Keratinocyte (primary cell): ENCODE measurements at regions not wholly inside any gene's neighbourhood (a gene's known extent, or its start where the extent isn't known, plus 50 kb on each side); places are given as distances from the start of the nearest gene placed in this dataset.

ENCODE experiments used
- DNase-seq: peaks from one replicate; pipeline ENCODE4 v3.0.0-alpha.2; 2011; ENCODE audit warnings: low read depth, missing footprints, low spot score
- FAIRE-seq: peaks from 2 replicates; lab custom pipeline; 2011; peaks lifted over from hg19 to GRCh38; lab: Jason Lieb, UNC
- H2AFZ ChIP-seq: 2 replicates; pipeline ENCODE4 v1.6.0; 2012; ENCODE audit warnings: low read length, control low read depth, inconsistent platforms; ENCODE audit not compliant: control insufficient read depth
- H3K27ac ChIP-seq: 2 replicates; pipeline ENCODE4 v1.5.1; 2011; ENCODE audit warnings: low read length; ENCODE audit not compliant: control insufficient read depth, insufficient read depth
- H3K27me3 ChIP-seq: 3 replicates; pipeline ENCODE4 v1.6.0; 2011; ENCODE audit warnings: low read length; ENCODE audit not compliant: control insufficient read depth, insufficient read depth; ENCODE audit errors: extremely low read depth
- H3K36me3 ChIP-seq, 2 experiments: 2 replicates in 1 of 2; 3 replicates in 1 of 2; pipeline ENCODE4 v1.5.1; 2011; ENCODE audit warnings: low read length in 2 of 2, mild to moderate bottlenecking in 1 of 2; ENCODE audit not compliant: control insufficient read depth in 2 of 2, insufficient read depth in 2 of 2; ENCODE audit errors: extremely low read depth in 1 of 2
- H3K4me1 ChIP-seq: 3 replicates; pipeline ENCODE4 v1.5.1; 2011; ENCODE audit warnings: low read length; ENCODE audit not compliant: control insufficient read depth, insufficient read depth; ENCODE audit errors: extremely low read depth
- H3K4me2 ChIP-seq: 3 replicates; pipeline ENCODE4 v1.6.0; 2011; ENCODE audit warnings: low read depth, low read length; ENCODE audit not compliant: control insufficient read depth, insufficient read depth; ENCODE audit errors: extremely low read depth
- H3K4me3 ChIP-seq, 3 experiments: fragments of 200-600 bp in 1 of 3; sonication (generic) in 1 of 3; 2 replicates in 2 of 3; 3 replicates in 1 of 3; pipeline ENCODE4 v1.5.1; 2011 to 2016; ENCODE audit warnings: low read length in 3 of 3, mild to moderate bottlenecking in 3 of 3, control low read depth in 2 of 3, inconsistent platforms in 1 of 3, low read depth in 1 of 3, mixed read lengths in 1 of 3, mixed run types in 1 of 3, moderate library complexity in 1 of 3; ENCODE audit not compliant: control insufficient read depth in 2 of 3, insufficient read depth in 2 of 3; ENCODE audit errors: extremely low read depth in 1 of 3
- H3K79me2 ChIP-seq: 2 replicates; pipeline ENCODE4 v1.6.0; 2012; ENCODE audit warnings: low read length; ENCODE audit not compliant: control insufficient read depth, insufficient read depth
- H3K9ac ChIP-seq: 3 replicates; pipeline ENCODE4 v1.6.0; 2011; ENCODE audit warnings: low read length; ENCODE audit not compliant: control insufficient read depth, insufficient read depth; ENCODE audit errors: extremely low read depth
- H3K9me1 ChIP-seq: 3 replicates; pipeline ENCODE4 v1.6.0; 2011; ENCODE audit warnings: low read length; ENCODE audit not compliant: control insufficient read depth, insufficient read depth; ENCODE audit errors: extremely low read depth
- H3K9me3 ChIP-seq: 2 replicates; pipeline ENCODE4 v1.5.1; 2012; ENCODE audit warnings: low read depth, low read length; ENCODE audit not compliant: control insufficient read depth
- H4K20me1 ChIP-seq: 3 replicates; pipeline ENCODE4 v1.6.0; 2011; ENCODE audit warnings: low read length; ENCODE audit not compliant: control insufficient read depth, insufficient read depth; ENCODE audit errors: extremely low read depth
- EZH2 ChIP-seq: IDR thresholded peaks from one replicate; pipeline ENCODE4 v1.6.1; 2012; ENCODE audit warnings: inconsistent platforms, mild to moderate bottlenecking, low read length, moderate library complexity
- dilution Hi-C: fragments of 300-500 bp; cut with MboI; formaldehyde crosslinking; loops from one replicate; pipeline ENCODE4 v1.7.0; 2020; ENCODE audit warnings: low sequenced_read_pairs; ENCODE audit not compliant: extremely low pct_ligation_motif_present
- TF ChIP-seq, protein P1 (sequence below), 3 experiments: IDR thresholded peaks in 1 of 3; conservative IDR thresholded peaks in 1 of 3; optimal IDR thresholded peaks in 1 of 3; 2 replicates in 2 of 3; 3 replicates in 1 of 3; pipeline versions ENCODE3 to v1.5.1; 2011; ENCODE audit warnings: low read length in 3 of 3, mild to moderate bottlenecking in 3 of 3, moderate library complexity in 2 of 3, control low read depth in 1 of 3, inconsistent platforms in 1 of 3; ENCODE audit not compliant: insufficient read depth in 2 of 3; ENCODE audit errors: extremely low read depth in 1 of 3

DNA sequence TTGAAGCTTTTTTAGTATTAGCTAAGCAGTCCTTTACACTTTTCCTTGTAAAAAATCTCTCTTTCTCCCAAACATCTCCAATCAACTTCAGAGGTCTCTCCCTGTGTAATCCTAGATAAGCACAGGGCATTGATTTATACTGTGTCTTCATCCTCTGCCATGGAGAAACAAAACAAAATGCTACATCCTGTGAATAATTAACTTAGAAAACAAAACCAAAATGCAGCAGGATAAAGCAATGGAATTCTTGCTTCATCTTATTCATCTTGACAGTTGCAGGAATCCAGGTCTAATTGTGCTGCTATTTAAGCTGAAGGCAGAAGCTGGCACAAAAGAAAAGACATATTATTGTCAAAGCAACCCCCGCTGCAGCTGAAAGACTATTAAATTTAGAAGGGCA lies 641.5 kb upstream of the SORCS1 start:
- Histone ChIP-seq H3K36me3 (no peaks in the 10 kb centered on the region), H3K9me1 (no peaks in the 10 kb centered on the region), H3K9ac (no peak overlapping the region), H3K4me2 (no peak overlapping the region), H4K20me1 (no peaks in the 10 kb centered on the region), H2AFZ (no peak overlapping the region), H3K27ac (no peak overlapping the region), H3K4me1 (no peaks in the 10 kb centered on the region), H3K27me3 (no peaks in the 10 kb centered on the region), H3K9me3 (peaks cover 2% of the 10 kb centered on the region), H3K79me2 (no peaks in the 10 kb centered on the region), H3K4me3 (no peak overlapping the region)
- dilution Hi-C loops, result no loop called here
- no peak for FAIRE-seq
- TF ChIP-seq, protein P1, sequence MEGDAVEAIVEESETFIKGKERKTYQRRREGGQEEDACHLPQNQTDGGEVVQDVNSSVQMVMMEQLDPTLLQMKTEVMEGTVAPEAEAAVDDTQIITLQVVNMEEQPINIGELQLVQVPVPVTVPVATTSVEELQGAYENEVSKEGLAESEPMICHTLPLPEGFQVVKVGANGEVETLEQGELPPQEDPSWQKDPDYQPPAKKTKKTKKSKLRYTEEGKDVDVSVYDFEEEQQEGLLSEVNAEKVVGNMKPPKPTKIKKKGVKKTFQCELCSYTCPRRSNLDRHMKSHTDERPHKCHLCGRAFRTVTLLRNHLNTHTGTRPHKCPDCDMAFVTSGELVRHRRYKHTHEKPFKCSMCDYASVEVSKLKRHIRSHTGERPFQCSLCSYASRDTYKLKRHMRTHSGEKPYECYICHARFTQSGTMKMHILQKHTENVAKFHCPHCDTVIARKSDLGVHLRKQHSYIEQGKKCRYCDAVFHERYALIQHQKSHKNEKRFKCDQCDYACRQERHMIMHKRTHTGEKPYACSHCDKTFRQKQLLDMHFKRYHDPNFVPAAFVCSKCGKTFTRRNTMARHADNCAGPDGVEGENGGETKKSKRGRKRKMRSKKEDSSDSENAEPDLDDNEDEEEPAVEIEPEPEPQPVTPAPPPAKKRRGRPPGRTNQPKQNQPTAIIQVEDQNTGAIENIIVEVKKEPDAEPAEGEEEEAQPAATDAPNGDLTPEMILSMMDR (optimal IDR thresholded peaks at IDR 0.05 in 1 of 3, IDR thresholded peaks at IDR 0.05 in 1 of 3, conservative IDR thresholded peaks at IDR 0.05 in 1 of 3; ENCODE audit: extremely low read depth in 1 of 3, insufficient read depth in 2 of 3, low read length in 3 of 3), result no peak
- no peak for TF ChIP-seq EZH2
- no peak for DNase-seq

DNA sequence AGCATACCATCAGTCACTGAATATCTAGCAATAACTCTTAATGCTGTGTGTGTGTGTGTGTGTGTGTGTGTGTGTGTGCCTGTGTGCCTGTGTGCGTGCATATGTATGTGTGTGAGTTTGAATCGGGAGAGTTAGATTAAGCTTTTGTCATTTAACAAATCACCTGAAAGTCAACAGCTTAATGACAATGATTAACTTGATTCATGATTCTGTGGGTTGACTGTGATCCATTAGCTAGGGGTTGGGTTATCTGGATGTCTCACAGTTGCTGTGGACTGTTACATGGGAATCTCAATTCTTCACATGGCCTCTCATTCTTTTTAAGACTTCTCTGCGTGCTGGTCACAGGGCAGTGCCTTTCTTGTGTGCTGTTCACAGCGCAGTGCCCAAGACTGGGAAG lies 639.0 kb upstream of the SORCS1 start:
- no peak for TF ChIP-seq EZH2
- TF ChIP-seq, protein P1 (optimal IDR thresholded peaks at IDR 0.05 in 1 of 3, IDR thresholded peaks at IDR 0.05 in 1 of 3, conservative IDR thresholded peaks at IDR 0.05 in 1 of 3; ENCODE audit: extremely low read depth in 1 of 3, insufficient read depth in 2 of 3, low read length in 3 of 3), result no peak
- Histone ChIP-seq H2AFZ (no peak overlapping the region), H3K9ac (no peak overlapping the region), H3K27me3 (no peaks in the 10 kb centered on the region), H4K20me1 (no peaks in the 10 kb centered on the region), H3K4me2 (no peak overlapping the region), H3K79me2 (no peaks in the 10 kb centered on the region), H3K36me3 (no peaks in the 10 kb centered on the region), H3K4me1 (no peaks in the 10 kb centered on the region), H3K27ac (no peak overlapping the region), H3K9me3 (peaks cover 2% of the 10 kb centered on the region), H3K4me3 (no peak overlapping the region), H3K9me1 (no peaks in the 10 kb centered on the region)
- DNase-seq, result no peak
- dilution Hi-C loops, result no loop called here
- no peak for FAIRE-seq
